PC-3 (cell line): ENCODE measurements at regions not wholly inside any gene's neighbourhood (a gene's known extent, or its start where the extent isn't known, plus 50 kb on each side); places are given as distances from the start of the nearest gene placed in this dataset.

Experiments
- ATAC-seq: fragments of 200-7000 bp; cut with Tn5 transposase; 2 replicates; pipeline ENCODE4 v1.9.1; 2020; ENCODE audit warnings: mild to moderate bottlenecking, moderate library complexity
- BruUV-seq: library from RNA; stranded (reverse); fragments of 400-500 nt; replicated peaks from 2 replicates; lab custom pipeline; 2021; lab: Mats Ljungman, UMichigan
- CTCF ChIA-PET: fragments of 300-600 bp; sonication (Branson Sonifier 250); formaldehyde crosslinking; loops from one replicate; lab custom pipeline; 2022; ENCODE audit warnings: antibody characterized with exemption; lab: Charles Lee
- POLR2A ChIA-PET: fragments of 300-600 bp; sonication (Branson Sonifier 250); formaldehyde crosslinking; loops from one replicate; lab custom pipeline; 2022; ENCODE audit warnings: antibody characterized with exemption; ENCODE audit not compliant: unreplicated experiment; lab: Charles Lee
- DNase-seq: peaks from one replicate; pipeline ENCODE4 v3.0.0-alpha.2; 2015
- H2AFZ ChIP-seq: fragments of 300-600 bp; sonication (generic); 2 replicates; pipeline ENCODE4 v1.6.0; 2016; ENCODE audit warnings: antibody characterized with exemption, low read length
- H3F3A ChIP-seq: fragments of 300-600 bp; sonication (generic); one replicate; pipeline ENCODE4 v1.6.0; 2017; ENCODE audit warnings: antibody characterized with exemption, low read length, control low read depth, mild to moderate bottlenecking; ENCODE audit not compliant: unreplicated experiment
- H3K27ac ChIP-seq: fragments of 300-600 bp; sonication (generic); 2 replicates; pipeline ENCODE4 v1.5.1; 2016; ENCODE audit warnings: mild to moderate bottlenecking, low read length
- H3K27me3 ChIP-seq: fragments of 300-600 bp; sonication (generic); 2 replicates; pipeline ENCODE4 v1.6.1; 2016; ENCODE audit warnings: low read length, mixed read lengths
- H3K36me3 ChIP-seq: fragments of 300-600 bp; sonication (generic); 2 replicates; pipeline ENCODE4 v1.6.1; 2016; ENCODE audit warnings: low read depth, mixed run types, low read length, mixed read lengths
- H3K4me1 ChIP-seq: fragments of 300-600 bp; sonication (generic); 2 replicates; pipeline ENCODE4 v1.5.1; 2016; ENCODE audit warnings: low read length; ENCODE audit not compliant: insufficient read depth
- H3K4me2 ChIP-seq: fragments of 300-600 bp; sonication (generic); 2 replicates; pipeline ENCODE4 v1.6.0; 2016; ENCODE audit warnings: low read length
- H3K4me3 ChIP-seq: fragments of 300-600 bp; sonication (generic); 2 replicates; pipeline ENCODE4 v1.5.1; 2016; ENCODE audit warnings: mild to moderate bottlenecking, low read length, mixed read lengths
- H3K79me2 ChIP-seq: fragments of 300-600 bp; sonication (generic); 2 replicates; pipeline ENCODE4 v1.6.1; 2017; ENCODE audit warnings: low read length, mixed read lengths
- H3K9ac ChIP-seq: fragments of 300-600 bp; sonication (generic); 2 replicates; pipeline ENCODE4 v1.6.0; 2016; ENCODE audit warnings: mild to moderate bottlenecking, low read length
- H3K9me2 ChIP-seq: fragments of 300-600 bp; sonication (generic); replicated peaks from 2 replicates; pipeline ENCODE4 v1.6.1; 2016; ENCODE audit warnings: mixed run types, low read length, mixed read lengths
- H3K9me3 ChIP-seq: fragments of 300-600 bp; sonication (generic); 2 replicates; pipeline ENCODE4 v1.6.1; 2016; ENCODE audit warnings: low read length, mixed read lengths
- H4K20me1 ChIP-seq: fragments of 300-600 bp; sonication (generic); 2 replicates; pipeline ENCODE4 v1.6.1; 2016; ENCODE audit warnings: low read length, mixed read lengths
- CTCF ChIP-seq: fragments of 300-600 bp; sonication (generic); conservative IDR thresholded peaks from 2 replicates; pipeline ENCODE4 v1.5.1; 2017; ENCODE audit warnings: antibody characterized with exemption, low read depth, mild to moderate bottlenecking, low read length
- EZH2 ChIP-seq: fragments of 300-600 bp; sonication (generic); IDR thresholded peaks from one replicate; pipeline ENCODE4 v1.6.1; 2017; ENCODE audit warnings: antibody characterized with exemption, mild to moderate bottlenecking, low read length; ENCODE audit not compliant: unreplicated experiment
- EZH2phosphoT487 ChIP-seq: fragments of 300-600 bp; sonication (generic); IDR thresholded peaks from 2 replicates; pipeline ENCODE4 v1.6.1; 2018; ENCODE audit warnings: mild to moderate bottlenecking, antibody characterized with exemption, low read length, borderline replicate concordance
- intact Hi-C: fragments of 100-400 bp; cut with micrococcal nuclease; formaldehyde crosslinking; loops from 2 replicates; pipeline ENCODE4 v1.9.0; 2023

- POLR2A ChIA-PET = no interaction called here
- CTCF ChIA-PET = no interaction called here
- no peak for DNase-seq
- Histone ChIP-seq H3K9me2 (no peaks in the 10 kb centered on the region), H3K4me3 (no peak overlapping the region), H3K27me3 (no peaks in the 10 kb centered on the region), H3K4me2 (no peak overlapping the region), H3K9ac (no peak overlapping the region), H4K20me1 (no peaks in the 10 kb centered on the region), H3K27ac (no peak overlapping the region), H2AFZ (no peak overlapping the region), H3K4me1 (no peaks in the 10 kb centered on the region), H3K79me2 (no peaks in the 10 kb centered on the region), H3K9me3 (no peaks in the 10 kb centered on the region), H3K36me3 (no peaks in the 10 kb centered on the region), H3F3A (no peaks in the 10 kb centered on the region)
- ATAC-seq = no peak
- intact Hi-C loops = no loop called here
- TF ChIP-seq EZH2phosphoT487 = no peak
- TF ChIP-seq CTCF = no peak
- no peak for TF ChIP-seq EZH2
- no TSS peak for BruUV-seq
These were observed 457.8 kb downstream of the PTPRC start for GRCh38 chr1:199096591-199096990.

GRCh38 chr1:199098468-199098867 lies 459.6 kb downstream of the PTPRC start:
- Histone ChIP-seq H3K9ac (no peak overlapping the region), H3K4me3 (no peak overlapping the region), H3K9me2 (no peaks in the 10 kb centered on the region), H3K4me2 (no peak overlapping the region), H2AFZ (no peak overlapping the region), H4K20me1 (no peaks in the 10 kb centered on the region), H3K27ac (no peak overlapping the region), H3K9me3 (no peaks in the 10 kb centered on the region), H3K27me3 (no peaks in the 10 kb centered on the region), H3K4me1 (no peaks in the 10 kb centered on the region), H3F3A (no peaks in the 10 kb centered on the region), H3K36me3 (no peaks in the 10 kb centered on the region), H3K79me2 (no peaks in the 10 kb centered on the region)
- POLR2A ChIA-PET = no interaction called here
- CTCF ChIA-PET = no interaction called here
- DNase-seq = no peak
- intact Hi-C loops = no loop called here
- no peak for ATAC-seq
- TF ChIP-seq CTCF (no peak), EZH2 (no peak), EZH2phosphoT487 (no peak)
- no TSS peak for BruUV-seq

GRCh38 chr1:199101139-199101538 lies 462.3 kb downstream of the PTPRC start:
- no peaks in the 10 kb centered on the region for H4K20me1 ChIP-seq
- BruUV-seq = no TSS peak
- H3K4me3 ChIP-seq = no peak overlapping the region
- no peaks in the 10 kb centered on the region for H3K27me3 ChIP-seq
- H3K9me3 ChIP-seq = no peaks in the 10 kb centered on the region
- no peak overlapping the region for H3K9ac ChIP-seq
- H3K4me1 ChIP-seq = no peaks in the 10 kb centered on the region
- no peaks in the 10 kb centered on the region for H3K9me2 ChIP-seq
- H3K36me3 ChIP-seq = no peaks in the 10 kb centered on the region
- H3F3A ChIP-seq = no peaks in the 10 kb centered on the region
- H3K4me2 ChIP-seq = no peak overlapping the region
- ChIA-PET POLR2A (no interaction called here), CTCF (no interaction called here)
- no peak for DNase-seq
- intact Hi-C loops = no loop called here
- H2AFZ ChIP-seq = no peak overlapping the region
- TF ChIP-seq EZH2 (no peak), CTCF (no peak), EZH2phosphoT487 (no peak)
- H3K27ac ChIP-seq = no peak overlapping the region
- no peak for ATAC-seq
- H3K79me2 ChIP-seq = no peaks in the 10 kb centered on the region
